Naive thymus-derived CD8-positive, alpha-beta T cell (primary cell): ENCODE measurements at regions not wholly inside any gene's neighbourhood (a gene's known extent, or its start where the extent isn't known, plus 50 kb on each side); places are given as distances from the start of the nearest gene placed in this dataset.
A peak's percentile ranks its signal among the peaks of the same experiment; 100 is the strongest.

Experiments used
- ATAC-seq, 2 donors: fragments of 150-1000 bp; cut with Tn5 transposase in 1 of 2; sonication (Bioruptor Pico), chemical (Tn5 transposase) in 1 of 2; 1 replicate in 1 of 2; 2 replicates in 1 of 2; pipeline ENCODE4 v1.10.0; 2021; ENCODE audit warnings: mild to moderate bottlenecking in 2 of 2, moderate library complexity in 2 of 2
- POLR2A ChIA-PET: fragments of 350-600 bp; sonication (Branson Sonifier 250); formaldehyde crosslinking; loops from one replicate; lab custom pipeline; 2021; ENCODE audit warnings: antibody characterized with exemption; lab: Charles Lee
- DNase-seq, 10 donors: peaks; one replicate each; pipeline versions ENCODE4 v3.0.0 to v3.0.0-alpha.2; 2020 to 2022
- H3K27ac Mint-ChIP-seq, 10 donors: one replicate each; pipeline ENCODE4 v1.8.0; 2020 to 2022; ENCODE audit warnings: mild to moderate bottlenecking in 10 of 10, mixed read lengths in 10 of 10, moderate library complexity in 4 of 10, inconsistent platforms in 1 of 10
- H3K27me3 Mint-ChIP-seq, 5 donors: one replicate each; pipeline ENCODE4 v1.8.0; 2021 to 2022; ENCODE audit warnings: mixed read lengths in 5 of 5
- H3K36me3 Mint-ChIP-seq, 3 donors: one replicate each; pipeline ENCODE4 v1.8.0; 2020 to 2022; ENCODE audit warnings: mixed read lengths in 3 of 3, mild to moderate bottlenecking in 2 of 3, inconsistent platforms in 1 of 3
- H3K4me1 Mint-ChIP-seq, 4 donors: one replicate each; pipeline ENCODE4 v1.8.0; 2021 to 2022; ENCODE audit warnings: mixed read lengths in 4 of 4
- H3K4me3 Mint-ChIP-seq, 10 donors: one replicate each; pipeline ENCODE4 v1.8.0; 2020 to 2022; ENCODE audit warnings: mild to moderate bottlenecking in 10 of 10, mixed read lengths in 10 of 10, moderate library complexity in 6 of 10, inconsistent platforms in 1 of 10
- H3K9me3 Mint-ChIP-seq, 9 donors: one replicate each; pipeline ENCODE4 v1.8.0; 2020 to 2022; ENCODE audit warnings: mixed read lengths in 9 of 9, mild to moderate bottlenecking in 3 of 9, inconsistent platforms in 1 of 9, moderate library complexity in 1 of 9

- POLR2A ChIA-PET, result no interaction called here
- H3K4me1 Mint-ChIP-seq, result peaks cover 17 to 49% (median 39%) of the 10 kb centered on the region in 4 donors
- H3K4me3 Mint-ChIP-seq, result no peak overlapping the region
- H3K27ac Mint-ChIP-seq, result peak overlapping the region in 2 of 10 donors; percentile 53 to 86
- peaks cover 0 to 25% (median 0%) of the 10 kb centered on the region in 3 donors for H3K36me3 Mint-ChIP-seq
- no peaks in the 10 kb centered on the region for H3K27me3 Mint-ChIP-seq
- ATAC-seq (no peak), DNase-seq (no peak)
- H3K9me3 Mint-ChIP-seq, result no peaks in the 10 kb centered on the region
These were observed 98.9 kb downstream of the RFLNA start for GRCh38 chr12:124393831-124394230.

- H3K9me3 Mint-ChIP-seq, result no peaks in the 10 kb centered on the region
These were observed 98.5 kb downstream of the RFLNA start for GRCh38 chr12:124393414-124393790.

DNA sequence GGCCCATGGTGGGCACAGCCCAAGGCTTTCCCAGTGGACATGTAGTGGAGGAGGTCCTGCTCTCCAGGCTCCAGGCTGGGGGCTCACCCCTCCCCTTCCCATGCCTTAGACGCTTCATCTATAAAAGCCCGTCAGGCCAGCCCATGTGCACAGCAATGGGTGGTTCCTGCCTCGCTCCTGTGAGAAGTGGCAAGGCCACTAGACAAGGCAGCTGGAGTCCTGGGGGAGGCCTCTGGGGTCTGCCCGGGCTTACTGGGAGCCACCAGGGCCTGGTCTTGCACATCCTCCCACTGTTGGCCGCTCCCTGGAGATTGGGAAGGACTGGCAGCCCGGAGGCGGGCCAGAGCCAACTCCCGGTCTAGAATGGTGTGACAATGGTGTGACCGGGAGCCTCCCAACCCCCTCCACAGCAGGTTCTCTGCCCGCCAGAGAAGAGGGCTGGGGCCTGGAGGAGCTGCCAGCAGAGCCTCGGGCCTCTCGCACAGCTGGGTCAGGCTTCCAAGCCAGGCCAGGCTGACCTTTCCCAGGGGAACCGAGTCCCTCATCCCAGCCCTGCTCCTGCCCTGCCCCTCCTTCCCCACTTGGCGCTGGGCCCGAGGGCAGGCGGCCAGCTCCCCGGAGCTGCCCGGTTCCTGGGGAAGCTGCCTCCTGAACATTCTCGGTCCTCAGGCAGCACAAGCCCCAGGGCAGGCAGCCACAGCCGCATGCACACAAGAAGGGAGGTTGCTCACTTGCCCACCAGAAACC, 97.9 kb downstream of the RFLNA start:
- POLR2A ChIA-PET, result no interaction called here
- peaks cover 17 to 49% (median 43%) of the 10 kb centered on the region in 4 donors for H3K4me1 Mint-ChIP-seq
- H3K9me3 Mint-ChIP-seq, result no peaks in the 10 kb centered on the region
- ATAC-seq, result no peak
- H3K27me3 Mint-ChIP-seq, result no peaks in the 10 kb centered on the region
- H3K36me3 Mint-ChIP-seq, result peaks cover 0 to 24% (median 0%) of the 10 kb centered on the region in 3 donors
- H3K27ac Mint-ChIP-seq, result peak overlapping the region in 3 of 10 donors; percentile 74 to 83 (median 83)
- peak overlapping the region in 1 of 10 donors; percentile 56 for H3K4me3 Mint-ChIP-seq
- DNase-seq, result no peak

More at GRCh38 chr12:124393414-124393790, 98.5 kb downstream of the RFLNA start:
- Mint-ChIP-seq H3K4me1 (peaks cover 17 to 49% (median 41%) of the 10 kb centered on the region in 4 donors), H3K36me3 (peaks cover 0 to 25% (median 0%) of the 10 kb centered on the region in 3 donors), H3K27me3 (no peaks in the 10 kb centered on the region), H3K27ac (peak overlapping the region in 5 of 10 donors; percentile 9 to 86 (median 53)), H3K4me3 (peak overlapping the region in 1 of 10 donors; percentile 58)
- ATAC-seq, result no peak
- POLR2A ChIA-PET, result no interaction called here
- no peak for DNase-seq

DNA sequence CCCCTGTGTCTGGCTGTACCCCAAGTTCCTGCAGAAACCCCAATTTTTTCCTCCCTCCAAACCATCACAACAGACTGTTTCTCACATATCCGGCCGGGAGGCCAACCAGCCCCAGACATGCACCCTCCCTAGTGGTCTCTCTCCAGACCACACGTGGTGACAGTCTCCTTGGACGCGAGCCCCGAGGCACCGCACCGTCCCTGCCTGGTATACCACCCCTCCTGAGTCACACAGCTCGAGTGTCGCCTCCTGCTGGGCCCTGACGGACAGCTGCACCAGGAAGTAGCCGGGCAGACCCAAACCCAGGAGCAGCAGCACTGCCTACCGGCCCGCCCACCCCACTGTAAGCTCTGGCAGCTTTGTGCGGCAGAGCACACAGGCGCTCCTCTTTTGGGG, 97.4 kb downstream of the RFLNA start:
- POLR2A ChIA-PET, result no interaction called here
- ATAC-seq (peak in 1 of 2 donors; percentile 3), DNase-seq (no peak)
- Mint-ChIP-seq H3K4me1 (peaks cover 17 to 49% (median 43%) of the 10 kb centered on the region in 4 donors), H3K36me3 (peaks cover 0 to 18% (median 0%) of the 10 kb centered on the region in 3 donors), H3K27ac (peak overlapping the region; percentile 44 to 94 (median 83)), H3K27me3 (no peaks in the 10 kb centered on the region), H3K9me3 (no peaks in the 10 kb centered on the region), H3K4me3 (peak overlapping the region in 4 of 10 donors; percentile 1 to 56 (median 33))

DNA sequence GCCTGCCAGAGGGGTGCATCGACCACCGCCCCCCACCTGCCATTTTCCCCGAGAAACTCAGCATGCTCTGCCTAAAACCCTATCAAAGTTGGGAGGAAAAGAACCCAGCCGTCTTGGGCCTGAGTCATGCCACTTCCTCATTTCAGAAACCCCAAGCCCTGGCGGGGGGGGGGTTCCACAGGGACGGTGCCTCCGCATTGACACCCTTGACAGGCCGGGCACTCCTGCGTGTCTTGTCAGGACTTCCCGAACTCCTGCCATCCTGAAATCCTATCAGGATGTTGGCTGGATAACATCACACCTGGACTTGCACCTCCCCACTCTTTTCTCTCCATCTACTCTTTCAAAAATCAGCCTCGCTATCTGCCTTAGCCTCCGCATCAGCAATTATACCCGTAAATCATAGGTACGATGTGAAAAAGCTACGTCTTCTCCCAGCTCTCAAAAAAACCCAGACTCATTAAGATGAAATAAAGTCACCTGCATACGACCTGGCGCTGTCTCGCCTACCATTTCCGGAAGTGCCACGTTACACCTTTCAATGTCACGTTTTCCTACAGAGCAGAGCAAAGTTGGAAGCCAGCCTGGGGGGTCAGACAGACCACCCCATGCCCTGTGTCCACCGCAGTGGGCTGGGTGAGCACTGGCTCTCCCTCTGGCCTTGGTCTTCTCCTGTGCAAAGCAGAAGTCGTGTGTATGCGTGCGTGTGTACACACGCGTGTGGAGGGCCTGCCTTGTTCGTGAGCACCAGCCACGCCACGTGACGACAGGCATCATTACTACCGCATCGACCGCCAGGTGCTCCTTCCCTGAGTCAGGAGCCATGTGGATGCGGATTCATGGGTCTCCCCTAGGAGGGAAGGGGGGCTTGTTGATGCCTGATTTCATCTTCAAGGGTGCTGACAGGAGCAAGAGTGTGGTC, 96.7 kb downstream of the RFLNA start:
- H3K27ac Mint-ChIP-seq, result peak overlapping the region; percentile 44 to 94 (median 84)
- DNase-seq, result peak in 6 of 10 donors; percentile 8 to 63 (median 37)
- no peaks in the 10 kb centered on the region for H3K27me3 Mint-ChIP-seq
- POLR2A ChIA-PET, result no interaction called here
- H3K4me1 Mint-ChIP-seq, result peaks cover 17 to 49% (median 43%) of the 10 kb centered on the region in 4 donors
- H3K36me3 Mint-ChIP-seq, result peaks cover 0 to 17% (median 0%) of the 10 kb centered on the region in 3 donors
- no peaks in the 10 kb centered on the region for H3K9me3 Mint-ChIP-seq
- H3K4me3 Mint-ChIP-seq, result peak overlapping the region; percentile 36 to 84 (median 68)
- peak; percentile 43 to 56 for ATAC-seq

DNA sequence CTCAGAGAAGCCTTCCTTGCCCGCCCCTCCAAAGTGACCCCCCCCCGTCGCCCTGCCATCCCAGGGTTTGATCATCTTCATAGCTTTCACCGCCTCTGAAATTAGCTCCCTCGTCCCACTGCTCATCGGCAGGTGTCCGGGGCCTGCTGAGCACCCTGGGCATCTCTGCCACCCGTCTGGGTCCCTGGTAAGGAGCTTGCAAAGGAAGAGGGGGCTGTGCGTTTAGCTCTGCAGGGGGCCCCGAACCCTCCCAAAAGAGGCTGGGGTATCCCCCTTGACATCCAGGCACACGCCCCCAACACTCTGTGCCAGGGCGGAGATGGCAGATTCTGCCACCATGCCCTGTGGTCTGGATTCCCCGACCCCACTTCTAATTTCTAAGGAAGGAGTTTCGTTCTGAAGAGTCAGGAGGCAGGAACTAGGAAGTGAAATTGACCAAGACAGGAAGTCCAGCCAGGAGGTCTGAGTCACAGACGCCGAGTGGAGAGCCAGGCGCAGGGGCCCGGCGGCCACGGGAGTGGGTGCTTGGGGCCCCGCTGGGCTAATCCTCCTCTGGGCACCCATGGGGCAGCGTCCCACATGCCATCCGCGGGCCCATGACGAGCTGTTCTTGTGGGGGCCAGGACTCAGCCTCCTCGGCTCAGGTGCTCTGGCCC, 95.7 kb downstream of the RFLNA start:
- H3K4me3 Mint-ChIP-seq, result peak overlapping the region; percentile 7 to 75 (median 56)
- peak overlapping the region in 4 of 10 donors; percentile 40 to 80 (median 76) for H3K27ac Mint-ChIP-seq
- H3K27me3 Mint-ChIP-seq, result no peaks in the 10 kb centered on the region
- H3K4me1 Mint-ChIP-seq, result peaks cover 17 to 49% (median 43%) of the 10 kb centered on the region in 4 donors
- peaks cover 0 to 11% (median 0%) of the 10 kb centered on the region in 3 donors for H3K36me3 Mint-ChIP-seq
- no peaks in the 10 kb centered on the region for H3K9me3 Mint-ChIP-seq
- ATAC-seq (no peak), DNase-seq (no peak)
- POLR2A ChIA-PET, result no interaction called here

- H3K27me3 Mint-ChIP-seq, result no peaks in the 10 kb centered on the region
- H3K4me1 Mint-ChIP-seq, result peaks cover 17 to 49% (median 43%) of the 10 kb centered on the region in 4 donors
- no peak for DNase-seq
- no peaks in the 10 kb centered on the region for H3K9me3 Mint-ChIP-seq
- peaks cover 0 to 11% (median 0%) of the 10 kb centered on the region in 3 donors for H3K36me3 Mint-ChIP-seq
- ATAC-seq, result no peak
- POLR2A ChIA-PET, result interaction anchor here (1.2 to 1.4 kb wide), 2 partner anchors 12 to 64 kb away, joined by 3 read pairs; no protein-coding TSS in a partner anchor
- peak overlapping the region in 6 of 10 donors; percentile 22 to 87 (median 70) for H3K27ac Mint-ChIP-seq
- peak overlapping the region; percentile 52 to 75 (median 66) for H3K4me3 Mint-ChIP-seq
These were observed 95.0 kb downstream of the RFLNA start for GRCh38 chr12:124389725-124390441.

DNA sequence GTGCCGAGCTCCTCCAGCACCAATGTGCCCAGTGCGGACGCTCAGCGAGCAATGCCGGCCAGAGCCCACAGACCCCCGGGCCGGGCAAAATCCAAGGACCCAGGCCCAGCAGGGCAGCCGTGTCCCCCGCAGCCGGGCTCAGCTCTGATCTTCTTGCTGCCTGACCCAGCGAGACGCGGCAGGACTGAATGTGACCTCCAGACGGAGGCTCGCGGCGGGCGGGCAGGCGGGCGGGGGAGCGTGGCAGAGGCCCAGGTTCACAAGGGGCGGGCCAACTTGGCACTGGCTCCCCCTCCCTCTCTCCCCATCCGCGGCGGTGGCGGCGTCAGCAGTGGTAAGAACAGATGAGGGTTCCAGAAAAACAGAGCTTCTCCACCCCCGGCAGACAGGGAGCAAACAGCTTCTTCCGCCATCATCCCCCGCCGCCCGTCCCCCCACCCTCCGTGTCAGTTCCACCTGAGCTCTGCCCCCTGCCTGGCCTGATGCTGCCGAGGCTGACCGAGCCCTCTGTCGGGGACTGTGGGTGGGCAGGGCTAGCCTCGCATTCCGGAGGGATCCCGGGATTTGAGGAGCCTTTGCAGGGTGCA, 94.3 kb downstream of the RFLNA start:
- ATAC-seq, result peak; percentile 76 to 79
- Mint-ChIP-seq H3K9me3 (no peaks in the 10 kb centered on the region), H3K4me1 (peaks cover 17 to 45% (median 43%) of the 10 kb centered on the region in 4 donors), H3K4me3 (peak overlapping the region; percentile 50 to 77 (median 68)), H3K27ac (peak overlapping the region in 5 of 10 donors; percentile 13 to 87 (median 61)), H3K36me3 (peaks cover 0 to 9% (median 0%) of the 10 kb centered on the region in 3 donors), H3K27me3 (no peaks in the 10 kb centered on the region)
- peak; percentile 48 to 79 (median 63) for DNase-seq
- POLR2A ChIA-PET, result interaction anchor here (1.2 to 1.4 kb wide), 2 partner anchors 11 to 64 kb away, joined by 3 read pairs; no protein-coding TSS in a partner anchor

DNA sequence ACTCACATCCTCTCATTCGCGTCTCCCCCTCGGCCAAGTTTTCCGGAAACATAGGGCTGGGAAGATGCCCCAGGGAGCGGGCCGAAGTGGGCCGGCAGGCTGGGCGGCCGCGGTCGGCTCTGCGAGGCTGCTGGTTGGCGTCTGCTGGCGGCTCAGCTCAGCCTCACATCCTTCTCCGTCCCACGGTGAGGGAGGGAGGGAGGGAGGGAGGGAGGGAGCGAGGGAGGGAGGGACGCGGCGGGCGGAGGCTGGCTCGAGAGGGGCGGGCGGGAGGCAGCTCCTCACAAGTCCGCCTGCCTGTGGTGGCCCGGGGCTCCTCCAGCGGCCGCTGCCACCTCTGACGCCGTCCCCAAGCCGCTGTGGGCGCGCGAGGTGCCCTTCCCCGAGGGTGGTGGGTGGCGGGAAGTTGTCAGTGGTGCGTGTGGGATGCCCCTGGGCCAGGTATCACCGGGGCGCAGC, 93.8 kb downstream of the RFLNA start:
- Mint-ChIP-seq H3K27me3 (no peaks in the 10 kb centered on the region), H3K4me3 (peak overlapping the region; percentile 50 to 77 (median 68)), H3K9me3 (no peaks in the 10 kb centered on the region), H3K4me1 (peaks cover 15 to 45% (median 39%) of the 10 kb centered on the region in 4 donors), H3K27ac (peak overlapping the region in 1 of 10 donors; percentile 69), H3K36me3 (peaks cover 0 to 5% (median 0%) of the 10 kb centered on the region in 3 donors)
- ATAC-seq, result peak; percentile 56 to 66
- peak in 9 of 10 donors; percentile 13 to 53 (median 33) for DNase-seq
- POLR2A ChIA-PET, result interaction anchor here (1.2 to 1.4 kb wide), 2 partner anchors 10 to 65 kb away, joined by 3 read pairs; no protein-coding TSS in a partner anchor

GRCh38 chr12:124388038-124388671, 93.3 kb downstream of the RFLNA start:
- peak overlapping the region in 6 of 10 donors; percentile 20 to 66 (median 48) for H3K4me3 Mint-ChIP-seq
- no peak overlapping the region for H3K27ac Mint-ChIP-seq
- no peak for ATAC-seq
- H3K36me3 Mint-ChIP-seq, result peaks cover 0 to 9% (median 0%) of the 10 kb centered on the region in 3 donors
- no peaks in the 10 kb centered on the region for H3K27me3 Mint-ChIP-seq
- no peaks in the 10 kb centered on the region for H3K9me3 Mint-ChIP-seq
- POLR2A ChIA-PET, result interaction anchor here (1.4 kb wide), 1 partner anchor 65 kb away, joined by 3 read pairs; no protein-coding TSS in a partner anchor
- DNase-seq, result no peak
- peaks cover 13 to 39% (median 34%) of the 10 kb centered on the region in 4 donors for H3K4me1 Mint-ChIP-seq
